Right cardiac atrium (tissue), 5 donors: ENCODE measurements at regions not wholly inside any gene's neighbourhood (a gene's known extent, or its start where the extent isn't known, plus 50 kb on each side); places are given as distances from the start of the nearest gene placed in this dataset.
A peak's percentile ranks its signal among the peaks of the same experiment; 100 is the strongest.

ENCODE experiments used
- ATAC-seq, 2 donors: fragments of 200-7000 bp; cut with Tn5 transposase; one replicate each; pipeline versions ENCODE4 v1.8.0 to v1.9.1; 2020; ENCODE audit warnings: moderate library complexity in 2 of 2, mild to moderate bottlenecking in 1 of 2
- DNase-seq, 3 donors: peaks; one replicate each; pipeline ENCODE4 v3.0.0-alpha.2; 2020
- H3K27ac ChIP-seq: one replicate; pipeline ENCODE4 v1.5.1; 2013; ENCODE audit warnings: mild to moderate bottlenecking, low read length, control low read depth, moderate library complexity
- H3K27me3 ChIP-seq: one replicate; pipeline ENCODE4 v1.6.1; 2013; ENCODE audit not compliant: control insufficient read depth, insufficient read depth
- H3K4me1 ChIP-seq: one replicate; pipeline ENCODE4 v1.6.1; 2013; ENCODE audit warnings: low read length; ENCODE audit not compliant: control insufficient read depth, insufficient read depth
- H3K4me3 ChIP-seq: one replicate; pipeline ENCODE4 v1.5.1; 2013; ENCODE audit warnings: low read length, control low read depth
- H3K9me3 ChIP-seq: one replicate; pipeline ENCODE4 v1.6.1; 2013; ENCODE audit warnings: low read length; ENCODE audit not compliant: control insufficient read depth
- WGBS: extraction: QIAGEN DNeasy Blood & Tissue Kit; methylation state at CpG from one replicate; pipeline ENCODE4 v1.1.7; 2013; 5-methylcytosine and 5-hydroxymethylcytosine counted together
- intact Hi-C, 4 donors: fragments of 100-400 bp; cut with DNase I; formaldehyde crosslinking; loops; one replicate each; pipeline versions ENCODE4 v1.11.0 to v1.14.0; 2022 to 2023
- donor health status: healthy with polysubstance abuse.
- donor health status: DM: no; HTN: yes; CAD: no.
- donor health status: DM: no; HTN: no; CAD: no.
- donor health status: DM: no; HTN: yes; CAD: no; lungs with severe emphysema.
- donor health status: DM: yes; HTN: yes; CAD: no.

DNA sequence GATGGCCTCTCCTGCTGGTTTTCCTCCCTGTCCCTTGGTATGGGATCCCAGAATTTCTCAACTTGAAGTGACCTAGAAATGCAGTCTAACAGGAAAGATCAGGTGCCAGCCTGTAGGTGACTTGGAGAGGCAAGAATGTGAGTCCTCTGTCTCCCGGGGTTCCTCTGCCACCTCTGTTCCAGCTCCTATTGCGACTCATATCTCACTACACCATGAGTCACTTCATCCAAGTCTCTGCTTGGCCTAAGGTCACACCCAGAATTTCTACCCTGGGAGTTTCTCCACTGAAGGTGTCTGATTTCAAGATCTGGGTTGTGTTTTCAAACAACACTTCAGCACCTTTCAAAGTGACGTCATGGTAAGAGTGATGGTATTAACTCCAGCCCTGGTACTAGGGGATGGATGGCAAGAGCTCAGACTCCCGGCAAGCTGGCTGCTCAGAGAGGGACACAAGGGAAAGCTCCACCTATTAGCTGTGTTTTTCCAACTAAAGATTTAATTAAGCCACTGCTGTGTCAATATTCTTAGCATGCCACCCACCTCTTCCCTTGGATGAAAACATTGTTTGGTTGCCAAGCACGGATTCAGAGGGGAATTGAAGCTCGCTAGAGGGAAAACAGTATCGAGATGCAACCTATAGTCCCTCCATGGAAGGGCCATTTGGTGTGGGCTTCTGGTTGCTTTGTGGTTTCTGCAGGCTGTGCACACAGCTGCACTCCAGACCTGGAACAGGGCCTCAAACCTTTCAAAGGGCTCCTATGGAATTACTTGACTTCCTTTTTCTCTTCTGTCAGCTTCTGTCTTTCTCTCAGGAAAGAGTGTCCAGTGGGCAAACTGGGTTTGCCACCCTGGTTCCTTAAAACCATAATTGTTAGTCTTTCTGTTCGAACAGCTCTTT lies 205.7 kb downstream of the GAS1 start:
- intact Hi-C loops: no loop called here
- DNase-seq: peak in 2 of 3 donors; percentile 61 to 78
- peak; percentile 92 to 94 for ATAC-seq
- Histone ChIP-seq H3K27ac (no peak overlapping the region), H3K4me3 (no peak overlapping the region), H3K4me1 (no peaks in the 10 kb centered on the region), H3K27me3 (no peaks in the 10 kb centered on the region), H3K9me3 (no peaks in the 10 kb centered on the region)
- 44% methylated on average over 8 of the region's 8 CpGs for WGBS

DNA sequence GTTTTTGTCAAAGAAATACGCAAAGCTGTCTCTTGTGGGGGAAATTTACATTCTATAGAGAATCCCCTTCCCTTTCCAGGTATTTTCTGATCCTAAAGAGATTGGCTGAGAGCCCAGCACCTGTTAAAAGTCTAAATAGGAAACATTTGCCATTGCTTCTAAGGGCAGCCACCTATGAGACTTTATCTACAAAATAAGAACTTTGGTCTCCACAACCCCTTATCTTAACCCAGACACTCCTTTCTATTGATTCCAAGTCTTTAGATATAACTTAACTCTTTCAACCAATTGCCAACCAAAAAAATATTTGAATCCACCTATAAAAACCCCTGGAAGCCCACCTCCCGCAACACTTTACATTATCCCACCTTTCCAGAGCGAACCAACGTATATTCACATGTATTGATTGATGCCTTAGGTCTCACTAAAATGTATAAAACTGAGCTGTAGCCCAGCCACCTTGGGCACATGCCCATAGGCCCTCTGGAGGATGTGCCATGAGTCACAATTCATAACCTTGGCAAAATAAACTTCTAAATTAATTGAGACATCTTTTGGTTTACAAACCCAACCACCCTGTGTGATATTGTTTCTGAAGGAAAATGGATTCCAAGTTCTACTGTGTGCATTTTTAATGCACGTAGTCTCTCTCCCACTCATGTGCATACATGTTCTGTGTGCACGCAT lies 211.4 kb downstream of the GAS1 start:
- DNase-seq (no peak), ATAC-seq (no peak)
- Histone ChIP-seq H3K9me3 (no peaks in the 10 kb centered on the region), H3K4me1 (peaks cover 3% of the 10 kb centered on the region), H3K4me3 (no peak overlapping the region), H3K27ac (no peak overlapping the region), H3K27me3 (no peaks in the 10 kb centered on the region)
- WGBS: 96% methylated on average over 6 of the region's 6 CpGs
- intact Hi-C loops: no loop called here

DNA sequence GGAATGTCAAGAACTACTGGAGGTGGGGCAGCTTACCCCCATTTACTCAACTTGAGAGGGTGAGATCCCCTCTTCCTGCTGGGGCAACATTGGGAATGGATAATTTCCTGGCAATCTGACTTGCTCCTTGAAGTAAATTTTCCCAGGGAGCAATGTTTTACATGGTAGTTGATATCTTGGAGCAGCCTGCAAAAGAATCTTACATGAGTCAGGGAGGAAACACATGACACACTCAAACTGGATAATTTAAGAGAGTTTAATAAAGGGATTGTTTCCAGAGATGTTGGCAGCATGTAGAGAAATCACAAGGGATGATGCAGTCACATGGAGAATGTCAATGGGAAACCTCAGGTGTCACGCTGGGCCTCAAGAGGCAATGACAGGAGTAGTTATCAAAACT lies 212.5 kb downstream of the GAS1 start:
- intact Hi-C loops: no loop called here
- Histone ChIP-seq H3K9me3 (no peaks in the 10 kb centered on the region), H3K4me3 (no peak overlapping the region), H3K4me1 (peaks cover 3% of the 10 kb centered on the region), H3K27ac (peak overlapping the region; percentile 52), H3K27me3 (no peaks in the 10 kb centered on the region)
- no peak for ATAC-seq
- no peak for DNase-seq
- WGBS: 61% methylated on average over 1 of the region's 1 CpG

DNA sequence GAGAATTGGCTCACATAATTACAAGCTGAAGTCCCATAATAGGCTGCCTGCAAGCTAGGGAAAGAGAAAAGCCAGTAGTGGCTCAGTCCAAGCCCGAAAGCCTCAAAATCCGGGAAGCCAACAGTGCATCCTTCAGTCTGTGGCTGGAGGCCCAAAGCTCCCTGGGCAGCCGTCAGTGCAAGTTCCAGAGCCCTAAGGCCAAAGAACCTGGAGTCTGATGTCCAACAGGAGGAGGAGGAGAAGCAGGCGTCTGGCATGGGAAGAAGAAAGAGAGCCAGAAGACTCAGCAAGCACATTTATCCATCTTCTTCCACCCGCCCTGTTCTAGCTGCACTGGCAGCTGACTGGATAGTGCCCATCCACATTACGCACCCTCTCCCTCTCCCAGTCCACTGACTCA lies 213.4 kb downstream of the GAS1 start:
- DNase-seq: peak; percentile 65 to 84 (median 74)
- Histone ChIP-seq H3K4me1 (peaks cover 3% of the 10 kb centered on the region), H3K9me3 (no peaks in the 10 kb centered on the region), H3K4me3 (no peak overlapping the region), H3K27ac (no peak overlapping the region), H3K27me3 (no peaks in the 10 kb centered on the region)
- 66% methylated on average over 6 of the region's 6 CpGs for WGBS
- intact Hi-C loops: no loop called here
- ATAC-seq: peak; percentile 48 to 66

DNA sequence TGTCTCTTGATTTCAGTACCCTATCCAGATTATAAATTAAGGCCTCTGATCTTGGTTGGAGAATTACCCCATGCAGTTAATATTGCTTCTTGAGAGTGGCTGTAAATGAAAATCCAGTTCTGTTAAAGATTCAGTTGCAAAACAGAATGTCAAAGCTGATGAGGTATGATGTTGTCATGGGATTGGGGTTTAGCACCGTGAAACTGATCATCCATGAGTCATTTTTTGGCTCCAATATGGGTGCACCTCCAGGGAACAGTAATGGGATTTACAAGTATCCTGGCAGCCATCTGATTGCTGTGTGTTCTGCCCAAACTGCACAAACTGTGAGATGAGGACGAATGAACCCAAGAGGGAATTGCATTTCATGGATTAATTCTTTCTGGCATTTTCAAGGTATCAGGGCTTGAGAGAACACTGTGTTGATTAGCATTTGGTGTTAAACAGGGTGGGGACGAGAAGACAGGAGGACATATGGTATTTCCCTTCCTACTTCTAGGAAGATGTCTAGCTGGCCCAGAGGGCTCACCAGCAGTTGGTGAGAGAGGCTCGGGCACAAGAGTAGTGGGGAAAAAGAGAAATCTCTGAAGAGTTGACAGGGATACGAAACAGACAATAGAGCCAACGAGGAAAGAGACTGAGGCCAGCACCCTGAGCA lies 214.7 kb downstream of the GAS1 start:
- H3K27ac ChIP-seq: peak overlapping the region; percentile 60
- no peaks in the 10 kb centered on the region for H3K9me3 ChIP-seq
- ATAC-seq: peak; percentile 76 to 84
- H3K4me1 ChIP-seq: peaks cover 3% of the 10 kb centered on the region
- 58% methylated on average over 6 of the region's 6 CpGs for WGBS
- no peak overlapping the region for H3K4me3 ChIP-seq
- intact Hi-C loops: no loop called here
- peak in 2 of 3 donors; percentile 46 to 74 for DNase-seq
- H3K27me3 ChIP-seq: no peaks in the 10 kb centered on the region

DNA sequence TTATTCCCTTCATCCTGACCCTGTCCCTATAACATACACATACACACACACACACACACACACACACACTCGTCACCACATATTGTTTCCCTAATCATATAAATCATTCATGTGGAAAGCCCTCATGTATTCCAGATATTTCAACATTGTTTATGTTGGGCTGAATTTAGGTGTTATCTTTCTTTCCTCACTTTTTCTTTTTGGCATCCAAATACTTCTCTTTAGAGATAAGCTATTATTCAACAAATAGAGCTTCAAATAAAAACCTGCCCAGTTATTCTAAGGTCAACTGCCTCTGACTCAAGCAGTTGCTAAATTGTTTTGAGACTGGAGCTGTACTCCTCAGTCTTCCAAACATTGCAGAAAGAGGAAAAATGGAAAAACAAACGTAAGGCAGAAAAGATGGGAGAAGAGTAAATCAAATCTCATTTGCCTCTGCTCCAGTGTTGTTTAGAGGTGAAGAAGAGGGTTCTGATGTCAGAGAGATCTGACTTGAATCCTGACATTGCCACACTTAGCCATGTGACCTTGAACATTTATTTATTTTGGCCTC lies 215.7 kb downstream of the GAS1 start:
- H3K9me3 ChIP-seq: no peaks in the 10 kb centered on the region
- intact Hi-C loops: no loop called here
- no peaks in the 10 kb centered on the region for H3K27me3 ChIP-seq
- H3K27ac ChIP-seq: no peak overlapping the region
- no peak overlapping the region for H3K4me3 ChIP-seq
- H3K4me1 ChIP-seq: peaks cover 3% of the 10 kb centered on the region
- 36% methylated on average over 2 of the region's 2 CpGs for WGBS
- DNase-seq: peak in 1 of 3 donors; percentile 54
- peak; percentile 71 to 82 for ATAC-seq

DNA sequence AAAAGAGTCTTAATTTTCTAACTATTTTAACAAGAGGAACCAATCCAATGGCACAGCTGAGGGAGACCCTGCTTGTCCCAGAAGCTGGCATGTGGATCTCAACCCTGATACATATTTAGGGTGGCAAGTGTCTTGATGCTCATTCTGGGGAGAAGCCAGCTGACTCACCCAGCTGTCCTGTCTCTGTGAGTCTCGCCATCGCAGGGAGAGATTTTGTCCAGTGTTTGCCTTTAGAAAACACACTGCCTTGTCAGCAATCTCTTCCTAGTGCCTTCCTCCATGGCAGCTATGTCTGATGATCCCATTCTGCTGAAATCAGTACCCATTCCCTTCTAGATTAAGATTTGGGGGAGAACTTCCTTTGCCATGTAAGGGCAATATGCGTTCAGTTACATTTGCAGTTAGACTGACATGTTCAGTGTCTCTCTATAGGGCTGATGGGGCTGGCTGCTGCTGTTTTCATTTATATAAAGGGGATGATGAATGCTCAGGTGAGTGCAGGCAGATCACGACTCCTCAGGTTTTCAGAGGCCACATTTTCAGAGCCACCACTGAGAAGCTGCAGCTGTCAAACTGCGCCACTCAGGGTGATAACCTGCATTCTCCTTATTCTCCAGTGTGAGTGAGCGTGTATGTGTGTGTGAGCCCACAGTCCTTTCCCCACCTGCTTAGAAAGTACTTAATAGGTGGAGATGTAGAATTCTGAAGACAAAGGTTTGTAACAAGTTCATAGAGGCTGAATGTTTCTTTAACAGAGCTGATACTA lies 217.0 kb downstream of the GAS1 start:
- 78% methylated on average over 6 of the region's 6 CpGs for WGBS
- Histone ChIP-seq H3K9me3 (no peaks in the 10 kb centered on the region), H3K4me3 (no peak overlapping the region), H3K27ac (peak overlapping the region; percentile 33), H3K4me1 (peaks cover 3% of the 10 kb centered on the region), H3K27me3 (no peaks in the 10 kb centered on the region)
- DNase-seq: no peak
- no peak for ATAC-seq
- intact Hi-C loops: no loop called here

DNA sequence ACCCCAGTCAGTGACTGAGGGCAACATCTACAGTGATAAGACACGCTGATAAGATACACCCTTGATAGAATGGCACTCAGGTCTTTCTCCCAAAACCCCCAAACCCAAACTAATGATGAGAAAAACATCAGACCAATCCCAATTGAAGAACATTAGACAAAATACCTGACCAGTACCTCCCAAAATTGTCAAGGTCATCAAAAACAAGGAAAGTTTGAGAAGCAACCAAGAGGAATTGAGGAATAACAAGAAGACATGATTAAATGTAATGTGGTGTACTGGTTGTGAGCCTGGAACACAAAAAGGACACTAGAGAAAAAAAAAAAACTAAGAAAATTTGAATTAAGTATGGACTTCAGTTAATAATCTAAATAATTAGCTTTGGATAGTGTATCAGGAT lies 222.8 kb downstream of the GAS1 start:
- no peaks in the 10 kb centered on the region for H3K9me3 ChIP-seq
- no peak overlapping the region for H3K4me3 ChIP-seq
- no peaks in the 10 kb centered on the region for H3K27me3 ChIP-seq
- DNase-seq: no peak
- no peak overlapping the region for H3K27ac ChIP-seq
- no peaks in the 10 kb centered on the region for H3K4me1 ChIP-seq
- WGBS: 95% methylated on average over 1 of the region's 1 CpG
- ATAC-seq: no peak
- intact Hi-C loops: no loop called here

DNA sequence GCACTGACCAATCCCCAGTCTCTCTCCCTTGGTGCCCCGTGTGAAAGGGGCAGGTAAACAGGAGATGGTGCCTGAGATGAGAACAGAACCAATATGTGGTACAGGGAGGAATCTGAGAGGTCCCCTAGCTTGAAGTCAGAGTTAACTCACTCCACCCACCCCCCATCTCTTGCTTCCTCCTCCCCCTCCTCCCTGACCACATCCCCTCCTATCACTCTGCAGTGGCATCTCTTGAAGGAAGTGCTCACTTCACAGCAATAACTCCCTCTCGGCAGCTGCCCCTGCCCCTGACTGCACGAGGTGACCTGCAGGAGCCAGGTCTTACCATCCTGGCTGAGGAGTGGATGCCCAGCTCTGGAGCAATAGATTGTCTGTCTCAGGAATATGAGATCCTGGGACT lies 224.0 kb downstream of the GAS1 start:
- Histone ChIP-seq H3K27me3 (no peaks in the 10 kb centered on the region), H3K27ac (no peak overlapping the region), H3K4me3 (no peak overlapping the region), H3K9me3 (no peaks in the 10 kb centered on the region), H3K4me1 (no peaks in the 10 kb centered on the region)
- DNase-seq: peak in 1 of 3 donors; percentile 40
- WGBS: 56% methylated on average over 3 of the region's 3 CpGs
- no peak for ATAC-seq
- intact Hi-C loops: no loop called here

DNA sequence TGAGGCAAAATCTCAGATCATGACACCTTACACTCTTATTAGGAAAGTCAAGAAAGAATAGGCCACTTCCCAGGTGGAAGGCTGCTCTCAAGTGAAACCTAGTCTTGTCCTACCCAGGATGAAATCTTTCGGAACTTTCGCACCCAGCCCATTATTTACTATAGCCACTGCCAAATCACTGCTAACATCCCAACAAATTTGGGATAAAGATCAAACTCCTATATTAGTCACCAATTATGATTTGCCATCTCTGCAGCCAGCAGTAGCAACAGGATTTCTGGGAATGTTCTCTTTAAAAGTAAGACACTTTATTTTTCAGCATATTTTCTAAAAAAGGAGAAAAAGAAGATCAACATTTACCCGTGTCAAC lies 224.6 kb downstream of the GAS1 start:
- intact Hi-C loops: no loop called here
- Histone ChIP-seq H3K9me3 (no peaks in the 10 kb centered on the region), H3K4me1 (no peaks in the 10 kb centered on the region), H3K4me3 (no peak overlapping the region), H3K27ac (peak overlapping the region; percentile 78), H3K27me3 (no peaks in the 10 kb centered on the region)
- ATAC-seq: no peak
- DNase-seq: no peak
- WGBS: 70% methylated on average over 3 of the region's 3 CpGs
